ENCODE measurements at regions not wholly inside any gene's neighbourhood (a gene's known extent, or its start where the extent isn't known, plus 50 kb on each side); places are given as distances from the start of the nearest gene placed in this dataset.
A peak's percentile ranks its signal among the peaks of the same experiment; 100 is the strongest.

DNA sequence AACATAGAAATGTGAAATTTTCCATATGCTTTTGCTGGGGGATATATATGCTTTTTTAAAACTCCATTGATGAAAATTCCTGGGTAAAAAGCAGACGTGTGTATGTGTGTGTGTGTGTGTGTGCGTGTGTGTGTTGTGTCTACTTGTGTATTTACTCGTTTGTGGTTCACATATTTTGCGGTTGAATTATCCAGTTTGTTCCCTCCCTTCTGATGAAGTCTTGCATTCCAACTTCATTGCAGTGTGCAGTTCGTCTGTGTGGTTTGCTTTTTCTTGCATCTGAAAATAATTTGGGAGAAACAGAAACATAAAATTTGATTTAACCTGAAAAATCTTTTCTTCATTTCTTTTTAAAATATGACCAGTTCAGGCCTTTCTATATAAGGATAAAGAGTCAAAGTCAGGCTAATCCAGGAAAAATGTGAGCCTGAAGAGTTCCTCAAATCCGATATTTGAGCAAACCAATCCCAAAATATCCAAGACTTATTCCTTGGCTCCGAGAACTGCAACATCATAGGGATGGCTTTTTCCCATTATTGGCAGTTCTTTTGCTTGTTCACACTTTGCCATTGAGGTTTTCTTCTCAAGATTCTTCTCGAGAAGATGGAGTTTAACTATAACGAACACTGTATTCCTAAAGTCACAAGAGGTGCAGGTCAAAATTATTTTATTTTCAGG lies 202.2 kb upstream of the CCN2 start:
- Histone ChIP-seq H3K4me1 (ENCODE audit: control insufficient read depth, insufficient read depth, low read length) (no peaks in the 10 kb centered on the region; the same call in 1 of the 2 replicates), H3K4ac (ENCODE audit: low read depth, low read length) (peak overlapping the region; percentile 26; the same call in 1 of the 2 replicates), H2BK5ac (ENCODE audit: low read depth, low read length, poor library complexity, severe bottlenecking) (peak overlapping the region; percentile 77), H2AK9ac (replicated peaks; ENCODE audit: low read depth, low read length, poor library complexity) (no peak overlapping the region), H3K56ac (ENCODE audit: extremely low read depth, insufficient read depth, low read length) (0 out of 2 replicates have a peak overlapping the region, but pooled peaks have one; percentile 32), H3K27me3 (ENCODE audit: control insufficient read depth, insufficient read depth, low read length) (no peaks in the 10 kb centered on the region), H4K8ac (ENCODE audit: low read depth in 2 of 2, low read length in 2 of 2) (peak overlapping the region in 1 of 2 experiments; percentile 72; a peak in 2 of 4 replicates), H4K91ac (ENCODE audit: insufficient read depth, low read depth, low read length) (peak overlapping the region; percentile 72), H3K4me3 (ENCODE audit: insufficient read depth, low read depth, low read length) (no peak overlapping the region), H2BK15ac (ENCODE audit: low read depth, low read length) (peak overlapping the region; percentile 57; the same call in 1 of the 3 replicates), H4K5ac (ENCODE audit: low read depth, low read length) (peak overlapping the region; percentile 30; the same call in 1 of the 2 replicates), H2AK5ac (ENCODE audit: low read depth, low read length) (peak overlapping the region; percentile 74; the same call in 1 of the 2 replicates), H3K9me1 (ENCODE audit: insufficient read depth, low read length) (no peaks in the 10 kb centered on the region), H2AFZ (replicated peaks; ENCODE audit: low read length, poor library complexity) (no peak overlapping the region), H3K79me1 (ENCODE audit: low read depth in 1 of 2, low read length in 2 of 2) (no peaks in the 10 kb centered on the region), H2BK120ac (ENCODE audit: low read depth, low read length) (peak overlapping the region; percentile 92), H3K18ac (ENCODE audit: low read depth, low read length) (peak overlapping the region; percentile 39; the same call in 1 of the 2 replicates), H3K23ac (ENCODE audit: low read depth, low read length) (peak overlapping the region; percentile 66; the same call in 1 of the 2 replicates), H3K27ac (ENCODE audit: insufficient read depth, low read length) (no peak overlapping the region), H4K20me1 (ENCODE audit: insufficient read depth, low read length) (no peaks in the 10 kb centered on the region), H3K4me2 (ENCODE audit: low read depth, low read length) (peak overlapping the region; percentile 8; the same call in 1 of the 2 replicates), H3K9me3 (ENCODE audit: control insufficient read depth, insufficient read depth, low read length) (no peaks in the 10 kb centered on the region), H3K14ac (replicated peaks; ENCODE audit: low read depth, low read length) (0 out of 2 replicates have a peak overlapping the region, but pooled peaks have one; percentile 10), H2BK20ac (ENCODE audit: low read depth, low read length) (peak overlapping the region; percentile 88), H3K9ac (ENCODE audit: low read depth, low read length) (no peak overlapping the region; the same call in 1 of the 2 replicates), H3K36me3 (ENCODE audit: control insufficient read depth, insufficient read depth, low read length) (no peaks in the 10 kb centered on the region)
- ATAC-seq (ENCODE audit: low read depth) (peak; percentile 81), DNase-seq (peak; percentile 86)
- CTCF ChIA-PET: no interaction called here
- dilution Hi-C loops (cut with HindIII; ENCODE audit: low sequenced_read_pairs, unreplicated experiment) (no loop called here), in situ Hi-C loops (cut with MboI; ENCODE audit: low sequenced_read_pairs) (no loop called here), intact Hi-C loops (cut with micrococcal nuclease) (no loop called here)
- POLR2A ChIA-PET (ENCODE audit: unreplicated experiment): no interaction called here
- no TSS peak for BruUV-seq (replicated peaks)
- TF ChIP-seq SMC3 (IDR thresholded peaks at IDR 0.05; ENCODE audit: low read depth, low read length) (peak; percentile 2; the same call in 1 of the 2 replicates), MAZ (IDR thresholded peaks at IDR 0.05; ENCODE audit: borderline replicate concordance, low read depth, low read length) (no peak), FOS (IDR thresholded peaks at IDR 0.05; ENCODE audit: low read depth, low read length) (0 out of 2 replicates have a peak, but pooled peaks have one; percentile 32)
- WGBS, 2 experiments (ENCODE audit: extremely low coverage in 2 of 2, insufficient read length in 1 of 2): no CpG with 5 or more reads among the region's 9 CpGs

Data from IMR-90 (cell line).